CD4-positive, alpha-beta T cell (primary cell): ENCODE measurements at regions not wholly inside any gene's neighbourhood (a gene's known extent, or its start where the extent isn't known, plus 50 kb on each side); places are given as distances from the start of the nearest gene placed in this dataset.

Experiments used
- ATAC-seq: fragments of 200-7000 bp; cut with Tn5 transposase; one replicate; pipeline ENCODE4 v1.10.0; 2022; ENCODE audit warnings: mild to moderate bottlenecking; ENCODE audit not compliant: poor library complexity
- CTCF ChIA-PET: fragments of 350-600 bp; sonication (Branson Sonifier 250); formaldehyde crosslinking; loops from one replicate; lab custom pipeline; 2021; ENCODE audit warnings: antibody characterized with exemption, inconsistent platforms; lab: Charles Lee
- POLR2A ChIA-PET: fragments of 350-600 bp; sonication (Branson Sonifier 250); formaldehyde crosslinking; loops from one replicate; lab custom pipeline; 2021; ENCODE audit warnings: antibody characterized with exemption, inconsistent platforms; lab: Charles Lee
- DNase-seq, 14 experiments: peaks; one replicate each; pipeline ENCODE4 v3.0.0-alpha.2; 2013 to 2020; ENCODE audit warnings: mixed read lengths in 2 of 14
- H3K27ac ChIP-seq, 2 donors: one replicate each; pipeline versions ENCODE4 v1.5.1 to v1.7.0; 2013; ENCODE audit warnings: low read length in 2 of 2, low read depth in 1 of 2, mild to moderate bottlenecking in 1 of 2
- H3K27me3 ChIP-seq, 2 experiments: 1 replicate in 1 of 2; 2 replicates in 1 of 2; pipeline versions ENCODE4 v1.6.1 to v1.7.0; 2013; ENCODE audit warnings: low read length in 2 of 2, control low read depth in 1 of 2, mild to moderate bottlenecking in 1 of 2, moderate library complexity in 1 of 2; ENCODE audit not compliant: insufficient read depth in 2 of 2, control insufficient read depth in 1 of 2
- H3K36me3 ChIP-seq: one replicate; pipeline ENCODE4 v1.6.1; 2013; ENCODE audit warnings: low read length, control low read depth; ENCODE audit not compliant: insufficient read depth
- H3K4me1 ChIP-seq: one replicate; pipeline ENCODE4 v1.6.1; 2013; ENCODE audit warnings: low read length, control low read depth; ENCODE audit not compliant: insufficient read depth
- H3K4me3 ChIP-seq: one replicate; pipeline ENCODE4 v1.5.1; 2013; ENCODE audit warnings: mild to moderate bottlenecking, low read length, moderate library complexity
- H3K9me3 ChIP-seq, 2 experiments: 1 replicate in 1 of 2; 2 replicates in 1 of 2; pipeline versions ENCODE4 v1.6.1 to v1.7.0; 2013; ENCODE audit warnings: low read length in 2 of 2, mild to moderate bottlenecking in 2 of 2, control low read depth in 1 of 2, moderate library complexity in 1 of 2; ENCODE audit not compliant: control insufficient read depth in 1 of 2, insufficient read depth in 1 of 2
- H3K27ac Mint-ChIP-seq: one replicate; pipeline ENCODE4 v1.8.0; 2020; ENCODE audit warnings: mixed read lengths
- H3K27me3 Mint-ChIP-seq: one replicate; pipeline ENCODE4 v1.8.0; 2021; ENCODE audit warnings: mixed read lengths
- H3K36me3 Mint-ChIP-seq: one replicate; pipeline ENCODE4 v1.8.0; 2021; ENCODE audit warnings: low read depth, mixed read lengths
- H3K4me1 Mint-ChIP-seq: one replicate; pipeline ENCODE4 v1.8.0; 2021; ENCODE audit warnings: low read depth, mixed read lengths
- H3K4me3 Mint-ChIP-seq: one replicate; pipeline ENCODE4 v1.8.0; 2020; ENCODE audit warnings: mild to moderate bottlenecking, mixed read lengths
- H3K9me3 Mint-ChIP-seq: one replicate; pipeline ENCODE4 v1.8.0; 2020; ENCODE audit warnings: mixed read lengths
- CTCF ChIP-seq: fragments of 200-600 bp; IDR thresholded peaks from one replicate; pipeline ENCODE4 v1.8.0; 2022; ENCODE audit warnings: antibody characterized with exemption, mild to moderate bottlenecking
- intact Hi-C, 2 experiments: fragments of 100-400 bp; cut with DNase I in 1 of 2; cut with micrococcal nuclease in 1 of 2; formaldehyde crosslinking; loops; one replicate each; pipeline versions ENCODE4 v1.15.1 to v1.9.0; 2023 to 2025; cut with DNase I, micrococcal nuclease

DNA sequence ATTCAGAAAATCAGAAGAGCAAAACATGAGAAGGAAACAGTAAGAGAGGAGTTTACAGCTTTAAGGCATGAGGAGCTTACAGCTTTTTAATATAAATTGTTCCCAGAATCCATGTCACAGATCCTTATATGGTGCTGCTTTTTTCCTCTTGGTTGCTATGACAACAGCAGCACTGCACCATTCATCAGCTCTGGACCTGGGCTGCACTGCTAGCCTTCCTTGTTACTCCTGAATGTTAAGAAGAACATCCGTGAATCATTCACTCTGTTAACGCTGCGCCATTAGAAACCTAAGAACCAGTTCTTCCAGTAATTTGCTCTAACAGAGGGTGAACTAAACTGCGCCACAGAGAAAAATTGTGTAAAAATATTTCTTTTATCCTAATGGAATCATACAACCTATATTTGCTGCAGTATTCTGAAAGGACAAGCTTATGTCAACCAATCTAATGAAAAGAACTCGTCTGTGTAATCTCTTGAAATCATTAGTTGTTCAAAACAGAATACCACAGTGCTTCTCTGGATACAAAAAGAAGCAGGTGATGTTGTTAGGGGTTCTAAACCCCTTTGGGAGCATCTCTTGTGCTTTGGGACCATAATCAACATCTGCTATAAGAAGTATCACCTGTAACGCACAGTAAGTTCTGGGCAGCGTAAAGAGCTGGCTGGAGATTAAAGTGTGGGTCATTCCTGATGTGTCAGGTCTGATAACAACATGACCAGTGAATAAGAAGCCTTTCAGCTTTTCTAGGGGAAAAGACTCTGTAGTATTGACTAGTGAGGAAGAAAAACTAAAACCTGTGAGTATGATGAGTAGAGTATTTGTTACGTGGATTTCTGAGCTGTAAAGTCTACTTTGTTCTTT lies 151.2 kb downstream of the TANC2 start:
- DNase-seq (no peak), ATAC-seq (no peak)
- no peak overlapping the region for H3K27ac ChIP-seq
- Mint-ChIP-seq H3K27ac (no peak overlapping the region), H3K4me1 (no peaks in the 10 kb centered on the region), H3K9me3 (no peaks in the 10 kb centered on the region), H3K4me3 (no peak overlapping the region), H3K27me3 (no peaks in the 10 kb centered on the region), H3K36me3 (no peaks in the 10 kb centered on the region)
- no peaks in the 10 kb centered on the region for H3K36me3 ChIP-seq
- TF ChIP-seq CTCF = no peak
- ChIA-PET CTCF (no interaction called here), POLR2A (no interaction called here)
- H3K4me3 ChIP-seq = no peak overlapping the region
- H3K27me3 ChIP-seq = no peaks in the 10 kb centered on the region
- no peaks in the 10 kb centered on the region for H3K4me1 ChIP-seq
- intact Hi-C loops = no loop called here
- no peaks in the 10 kb centered on the region for H3K9me3 ChIP-seq

- ChIA-PET CTCF (no interaction called here), POLR2A (no interaction called here)
- no peak overlapping the region for H3K27ac ChIP-seq
- Mint-ChIP-seq H3K27me3 (no peaks in the 10 kb centered on the region), H3K4me1 (no peaks in the 10 kb centered on the region), H3K9me3 (no peaks in the 10 kb centered on the region), H3K36me3 (no peaks in the 10 kb centered on the region), H3K27ac (no peak overlapping the region), H3K4me3 (no peak overlapping the region)
- no peak for DNase-seq
- no peak overlapping the region for H3K4me3 ChIP-seq
- H3K4me1 ChIP-seq = no peaks in the 10 kb centered on the region
- ATAC-seq = no peak
- H3K27me3 ChIP-seq = no peaks in the 10 kb centered on the region
- no peak for TF ChIP-seq CTCF
- H3K9me3 ChIP-seq = no peaks in the 10 kb centered on the region
- intact Hi-C loops = no loop called here
- no peaks in the 10 kb centered on the region for H3K36me3 ChIP-seq
Measured at GRCh38 chr17:63120406-63120805, 154.4 kb downstream of the TANC2 start.

GRCh38 chr17:63124536-63124935 lies 158.5 kb downstream of the TANC2 start:
- POLR2A ChIA-PET = no interaction called here

More at GRCh38 chr17:63124536-63124935, 158.5 kb downstream of the TANC2 start:
- peaks cover 0 to 3% of the 10 kb centered on the region in 2 experiments for H3K9me3 ChIP-seq
- TF ChIP-seq CTCF = no peak
- no peak overlapping the region for H3K27ac ChIP-seq
- H3K4me1 ChIP-seq = no peaks in the 10 kb centered on the region
- Mint-ChIP-seq H3K9me3 (no peaks in the 10 kb centered on the region), H3K27me3 (no peaks in the 10 kb centered on the region), H3K27ac (no peak overlapping the region), H3K4me1 (no peaks in the 10 kb centered on the region), H3K36me3 (no peaks in the 10 kb centered on the region), H3K4me3 (no peak overlapping the region)
- no peak overlapping the region for H3K4me3 ChIP-seq
- DNase-seq (no peak), ATAC-seq (no peak)
- intact Hi-C loops = no loop called here
- CTCF ChIA-PET = no interaction called here
- no peaks in the 10 kb centered on the region for H3K36me3 ChIP-seq
- H3K27me3 ChIP-seq = no peaks in the 10 kb centered on the region
